OCI-M1 (cell line): ENCODE measurements at regions not wholly inside any gene's neighbourhood (a gene's known extent, or its start where the extent isn't known, plus 50 kb on each side); places are given as distances from the start of the nearest gene placed in this dataset.

Source experiments
- DNase-seq: peaks from one replicate; lab custom pipeline; 2025; lab: John Stamatoyannopoulos, UW

DNA sequence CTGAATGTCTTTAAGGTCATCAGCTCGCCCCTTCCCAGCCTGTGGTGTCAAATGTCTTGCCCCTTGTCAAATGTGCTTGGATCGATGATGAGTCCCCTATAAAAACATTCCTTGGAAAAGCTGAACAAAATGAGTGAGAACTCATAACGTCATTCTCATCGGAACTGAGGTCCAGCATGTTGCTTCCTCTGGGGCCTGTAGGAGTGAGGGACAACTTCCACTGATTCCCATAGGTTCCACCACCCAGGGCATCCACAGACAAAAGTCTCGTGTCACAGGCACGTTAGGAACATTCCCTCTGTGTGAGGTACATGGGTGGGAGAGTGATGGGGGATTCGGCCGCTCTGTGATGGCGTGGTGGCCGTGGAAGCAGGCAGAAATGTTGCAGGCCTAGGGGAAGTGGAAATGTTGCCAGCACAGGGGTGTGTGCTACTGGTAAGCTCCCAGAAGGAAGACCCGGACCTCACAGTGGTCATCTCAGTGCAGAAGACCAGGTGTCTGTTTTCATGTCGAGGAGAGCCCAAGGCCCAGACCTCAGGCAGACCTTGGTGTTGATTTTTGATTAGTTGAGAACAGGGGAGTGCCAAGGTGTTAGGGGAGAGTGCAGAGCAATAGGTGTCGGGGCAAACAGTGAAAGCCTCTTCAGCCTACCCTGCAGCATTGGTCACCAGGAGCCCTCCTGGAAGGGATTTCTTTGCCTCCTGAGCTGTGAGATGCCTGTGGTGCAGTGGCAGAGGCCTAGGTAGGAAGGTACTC lies 96.8 kb downstream of the SNRPN start:
- DNase-seq: no peak

DNA sequence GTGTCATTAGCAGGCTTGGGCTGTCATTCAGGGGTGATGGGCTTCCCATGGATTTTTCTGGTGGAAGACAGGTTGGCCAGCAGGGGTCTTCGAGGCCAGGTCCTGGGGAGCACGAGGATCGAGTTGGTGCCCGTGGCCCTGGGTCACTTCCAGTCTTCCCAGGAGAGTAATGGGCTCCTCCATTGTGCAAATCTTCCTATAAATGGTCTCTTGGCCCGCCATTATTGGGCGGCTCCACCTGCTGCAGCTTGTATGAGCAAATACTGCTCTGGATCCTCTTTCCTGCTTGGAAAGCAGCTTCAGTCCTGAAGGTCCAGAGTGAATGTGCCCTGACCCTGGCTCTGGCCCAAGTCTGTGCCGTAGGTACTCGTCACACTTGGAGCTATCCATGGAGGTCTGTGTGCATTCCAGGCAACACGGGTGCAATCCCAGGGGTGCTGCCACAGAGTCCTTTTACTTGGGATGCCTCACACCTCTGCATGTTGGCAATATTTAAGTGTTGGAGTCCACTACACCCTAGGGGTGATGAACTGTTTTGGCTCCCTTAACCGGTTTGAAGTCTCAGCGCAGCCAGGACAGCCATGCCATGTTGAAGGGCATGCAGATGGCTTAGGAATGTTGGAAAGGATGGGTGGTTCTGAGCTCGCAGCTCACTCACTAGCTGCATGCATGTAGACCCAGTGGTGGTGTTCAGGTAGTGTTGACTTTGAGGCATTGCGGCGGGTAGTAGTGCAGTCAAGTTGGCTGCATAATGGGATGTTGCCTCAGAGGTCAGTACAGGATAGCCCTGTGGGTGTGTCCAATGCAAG lies 97.6 kb downstream of the SNRPN start:
- DNase-seq: no peak

DNA sequence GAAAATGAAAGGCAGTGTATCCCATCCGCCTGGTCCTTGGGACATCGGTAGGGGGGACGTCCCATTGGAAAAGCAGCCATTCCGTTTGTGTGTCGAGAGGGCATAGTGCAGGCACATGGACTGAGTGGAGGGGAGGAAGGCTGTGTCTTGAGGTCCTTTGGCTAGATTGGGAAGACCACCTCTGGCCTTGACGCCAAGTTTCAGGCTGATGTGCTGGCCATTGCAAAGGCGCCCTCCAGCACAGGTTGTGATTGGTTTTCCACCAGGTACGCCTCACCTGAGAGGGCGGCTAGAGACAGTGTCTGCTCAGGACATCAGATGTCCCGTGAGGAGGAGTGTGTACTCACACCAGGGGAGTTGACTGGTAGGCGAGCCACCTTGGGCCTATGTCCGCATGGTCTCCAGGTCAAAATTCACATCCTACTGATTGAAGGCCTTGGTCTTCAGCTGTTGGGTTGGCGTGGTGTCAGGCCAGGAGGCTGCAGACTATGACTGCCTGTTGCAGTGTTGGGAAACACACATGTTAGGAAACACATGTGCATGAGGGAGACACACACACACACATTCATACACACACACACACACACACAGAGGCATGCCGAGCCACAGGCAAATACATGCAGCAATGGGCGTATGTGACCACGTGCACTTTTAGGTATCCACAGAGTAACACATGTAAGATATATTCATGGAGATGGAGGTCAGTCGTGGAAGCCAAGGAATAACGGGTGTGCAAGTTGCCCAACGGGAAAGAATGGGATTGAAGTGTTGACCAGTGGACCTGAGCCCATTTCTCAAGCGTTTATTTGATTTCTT lies 98.4 kb downstream of the SNRPN start:
- DNase-seq: no peak

DNA sequence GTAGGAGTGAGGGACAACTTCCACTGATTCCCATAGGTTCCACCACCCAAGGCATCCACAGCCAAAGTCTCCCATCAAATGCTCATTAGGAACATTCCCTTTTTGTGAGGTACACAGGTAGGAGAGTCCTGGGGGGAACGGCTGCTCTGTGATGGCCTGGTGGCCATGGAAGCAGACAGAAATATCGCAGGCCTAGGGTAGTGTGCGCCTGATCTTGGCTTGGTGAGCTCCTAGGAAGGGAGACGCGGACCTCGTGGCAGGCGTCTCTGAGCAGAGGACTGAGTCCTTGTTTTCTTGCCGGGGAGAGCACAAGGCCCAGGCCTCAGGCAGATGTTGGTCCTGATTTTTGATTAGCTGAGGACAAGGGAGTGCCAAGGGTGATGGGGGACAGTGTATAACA lies 99.5 kb downstream of the SNRPN start:
- DNase-seq: no peak

DNA sequence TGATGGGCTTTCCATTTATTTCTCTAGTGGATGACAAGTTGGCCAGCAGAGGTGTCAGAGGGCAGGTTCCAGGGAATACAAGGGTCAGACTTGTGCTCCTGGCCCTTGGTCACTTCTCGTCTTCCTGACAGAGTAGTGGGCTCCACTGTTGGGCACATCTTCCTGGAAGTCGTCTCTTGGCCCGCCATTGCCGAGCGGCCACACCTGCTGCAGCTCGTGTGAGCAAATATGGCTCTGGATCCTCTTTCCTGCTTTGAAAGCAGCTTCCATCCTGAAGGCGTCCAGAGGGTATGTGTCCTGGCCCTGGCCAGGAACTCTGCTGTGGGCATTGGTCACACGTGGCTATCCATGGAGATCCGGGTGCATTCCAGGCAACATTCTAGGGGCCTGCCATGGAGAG lies 100.2 kb downstream of the SNRPN start:
- DNase-seq: no peak

DNA sequence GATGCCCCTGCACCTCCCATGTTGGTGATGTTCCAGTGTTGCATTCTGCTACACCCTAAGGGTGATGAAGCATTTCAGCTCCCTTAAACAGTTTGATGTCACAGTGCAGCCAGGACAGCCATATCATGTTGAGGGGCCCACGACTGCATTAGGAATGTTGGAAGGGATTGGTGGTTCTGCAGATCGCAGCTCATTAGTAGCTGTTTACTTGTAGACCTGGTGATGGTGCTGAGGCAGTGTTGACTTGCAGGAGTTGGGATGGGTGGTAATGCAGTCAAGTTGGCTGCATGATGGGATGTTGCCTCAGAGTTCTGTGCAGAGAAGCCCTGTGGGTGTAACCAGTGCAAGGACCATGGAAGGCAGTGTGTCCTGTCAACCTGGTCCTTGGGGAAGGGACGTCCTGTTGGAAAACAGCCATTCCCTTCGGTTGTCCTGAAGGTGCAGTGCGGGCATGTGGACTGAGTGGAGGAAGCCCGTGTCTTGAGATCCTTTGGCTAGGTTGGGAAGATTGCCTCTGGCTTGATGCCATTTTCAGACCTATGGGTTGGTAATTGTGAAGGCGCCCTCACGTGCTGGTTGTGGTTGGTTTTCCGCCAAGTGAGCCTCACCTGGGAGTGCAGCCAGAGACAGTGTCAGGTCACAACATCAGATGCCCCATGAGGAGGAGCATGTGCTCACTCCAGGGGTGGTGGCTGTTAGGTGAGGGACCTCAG lies 100.7 kb downstream of the SNRPN start:
- no peak for DNase-seq

DNA sequence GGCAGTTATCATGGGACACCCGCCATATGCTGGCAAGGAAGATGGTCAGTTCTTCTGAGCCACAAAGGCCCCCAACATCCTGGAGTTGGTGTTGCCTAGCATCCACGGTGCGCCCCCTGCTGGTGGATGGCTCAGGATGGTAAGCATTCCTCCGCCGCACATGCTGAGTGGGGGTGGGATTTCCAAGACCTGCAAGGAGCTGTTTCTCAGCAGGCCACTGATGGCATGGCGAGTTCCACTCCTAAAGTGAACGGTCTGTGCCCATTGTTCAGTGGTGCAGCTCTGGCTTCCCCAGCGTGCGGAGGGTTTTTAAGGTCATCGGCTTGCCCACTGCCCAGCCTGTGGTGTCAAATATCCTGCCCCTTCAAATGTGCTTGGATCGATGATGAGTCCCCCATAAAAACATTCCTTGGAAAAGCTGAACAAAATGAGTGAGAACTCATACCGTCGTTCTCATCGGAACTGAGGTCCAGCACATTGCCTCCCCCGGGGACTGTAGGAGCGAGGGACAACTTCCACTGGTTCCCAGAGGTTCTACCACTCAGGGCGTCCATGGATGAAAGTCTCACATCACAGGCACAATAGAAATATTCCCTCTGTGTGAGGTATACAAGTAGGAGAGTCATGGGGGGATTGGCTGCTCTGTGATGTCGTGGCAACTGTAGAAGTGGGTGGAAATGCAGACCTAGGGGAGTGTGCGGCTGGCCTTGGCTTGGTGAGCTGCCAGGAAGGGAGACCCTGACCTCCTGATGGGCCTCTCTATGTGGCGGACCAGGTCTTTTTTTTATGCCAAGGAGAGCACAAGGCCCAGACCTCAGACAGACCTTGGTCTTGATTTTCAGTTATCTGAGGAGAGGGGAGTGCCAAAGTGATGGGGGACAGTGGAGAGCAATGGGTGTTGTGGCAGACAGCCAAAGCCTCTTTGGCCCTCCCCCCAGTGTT lies 102.0 kb downstream of the SNRPN start:
- no peak for DNase-seq

DNA sequence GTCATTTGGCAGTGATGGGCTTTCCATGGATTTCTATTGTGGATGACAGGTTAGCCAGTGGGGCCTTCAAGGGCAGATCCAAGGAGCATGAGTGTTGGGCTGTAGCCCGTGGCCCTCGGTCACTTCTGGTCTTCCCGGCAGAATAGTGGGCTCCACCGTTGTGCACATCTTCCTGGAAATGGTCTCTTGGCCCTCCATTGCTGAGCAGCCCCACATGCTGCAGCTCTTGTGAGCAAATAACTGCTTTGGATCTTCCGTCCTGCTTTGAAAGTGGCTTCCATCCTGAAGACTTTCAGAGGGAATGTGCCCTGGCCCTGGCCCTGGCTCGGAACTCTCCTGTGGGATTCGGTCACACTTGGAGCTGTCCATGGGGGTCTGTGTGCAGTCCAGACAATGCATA lies 102.8 kb downstream of the SNRPN start:
- no peak for DNase-seq

DNA sequence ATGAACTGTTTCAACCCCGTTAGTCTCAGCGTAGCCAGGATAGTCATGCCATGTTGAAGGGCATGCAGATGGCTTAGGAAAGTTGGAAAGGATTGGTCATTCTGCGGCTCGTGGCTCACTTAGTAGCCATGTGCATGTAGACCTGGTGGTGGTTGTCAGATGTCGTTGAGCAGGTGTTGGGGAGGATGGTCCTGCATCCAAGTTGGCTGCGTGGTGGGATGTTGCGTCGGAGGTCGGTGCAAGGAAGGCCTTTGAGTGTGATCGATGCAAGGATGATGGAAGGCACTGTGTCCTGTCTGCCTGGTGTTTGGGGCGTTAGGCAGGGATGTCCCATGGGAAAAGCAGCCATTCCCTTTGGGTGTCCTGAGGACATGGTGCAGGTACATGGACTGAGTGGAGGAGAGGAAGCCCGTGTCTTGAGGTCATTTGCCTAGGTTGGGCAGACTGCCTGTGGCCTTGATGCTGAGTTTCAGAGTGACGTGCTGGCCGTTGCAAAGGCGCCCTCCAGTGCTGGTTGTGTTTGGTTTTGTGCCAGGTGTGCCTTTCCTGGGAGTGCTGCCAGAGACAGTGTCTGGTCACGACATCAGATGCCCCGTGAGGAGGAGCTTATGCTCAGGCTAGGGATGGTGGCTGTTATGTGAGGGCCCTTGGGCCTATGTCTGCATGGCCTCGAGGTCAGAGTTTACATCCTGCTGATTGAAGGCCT lies 103.4 kb downstream of the SNRPN start:
- DNase-seq: no peak

DNA sequence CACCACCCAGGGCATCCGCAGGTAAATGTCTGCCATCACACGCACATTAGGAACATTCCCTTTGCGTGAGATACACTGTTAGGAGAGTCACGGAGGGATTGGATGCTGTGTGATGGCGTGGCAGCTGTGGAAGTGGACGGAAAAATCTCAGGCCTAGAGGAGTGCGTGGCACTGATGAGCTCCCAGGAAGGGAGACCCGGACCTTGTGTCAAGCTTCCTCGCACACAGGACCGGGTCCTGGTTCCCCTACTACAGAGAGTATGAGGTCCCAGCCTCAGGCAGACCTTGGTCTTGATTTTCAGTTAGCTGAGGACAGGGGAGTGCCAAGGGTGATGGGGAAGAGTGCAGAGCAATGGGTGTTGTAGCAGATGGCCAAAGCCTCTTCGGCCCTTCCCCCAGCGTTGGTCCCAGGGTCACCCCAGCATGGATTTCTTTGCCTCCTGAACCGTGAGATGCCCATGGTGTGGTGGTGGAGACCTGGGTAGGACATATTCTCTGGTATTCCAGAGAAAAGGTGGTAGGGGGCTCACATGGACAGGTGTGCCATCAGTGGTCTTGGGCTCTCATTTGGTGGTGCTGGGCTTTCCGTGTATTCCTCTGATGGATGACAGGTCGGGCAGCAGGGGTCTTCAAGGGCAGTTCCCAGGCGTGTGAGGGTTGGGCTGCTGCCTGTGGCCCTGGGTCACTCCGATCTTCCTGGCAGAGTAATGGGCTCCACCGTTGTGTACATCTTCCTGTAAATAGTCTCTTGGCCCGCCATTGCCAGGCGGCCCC lies 105.1 kb downstream of the SNRPN start:
- no peak for DNase-seq

DNA sequence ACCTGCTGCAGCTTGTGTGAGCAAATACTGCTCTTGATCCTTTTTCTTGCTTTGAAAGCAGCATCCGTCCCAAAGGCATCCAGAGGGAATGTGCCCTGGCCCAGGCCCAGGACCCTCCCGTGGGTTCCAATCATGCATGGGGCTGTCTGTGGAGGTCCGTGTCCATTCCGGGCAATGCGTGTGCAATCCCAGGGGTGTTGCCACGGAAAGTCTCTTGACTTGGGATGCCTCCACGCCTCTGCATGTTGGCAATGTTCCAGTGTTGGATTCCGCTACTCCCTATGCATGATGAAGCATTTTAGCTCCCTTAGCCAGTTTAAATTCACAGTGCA lies 105.7 kb downstream of the SNRPN start:
- no peak for DNase-seq

DNA sequence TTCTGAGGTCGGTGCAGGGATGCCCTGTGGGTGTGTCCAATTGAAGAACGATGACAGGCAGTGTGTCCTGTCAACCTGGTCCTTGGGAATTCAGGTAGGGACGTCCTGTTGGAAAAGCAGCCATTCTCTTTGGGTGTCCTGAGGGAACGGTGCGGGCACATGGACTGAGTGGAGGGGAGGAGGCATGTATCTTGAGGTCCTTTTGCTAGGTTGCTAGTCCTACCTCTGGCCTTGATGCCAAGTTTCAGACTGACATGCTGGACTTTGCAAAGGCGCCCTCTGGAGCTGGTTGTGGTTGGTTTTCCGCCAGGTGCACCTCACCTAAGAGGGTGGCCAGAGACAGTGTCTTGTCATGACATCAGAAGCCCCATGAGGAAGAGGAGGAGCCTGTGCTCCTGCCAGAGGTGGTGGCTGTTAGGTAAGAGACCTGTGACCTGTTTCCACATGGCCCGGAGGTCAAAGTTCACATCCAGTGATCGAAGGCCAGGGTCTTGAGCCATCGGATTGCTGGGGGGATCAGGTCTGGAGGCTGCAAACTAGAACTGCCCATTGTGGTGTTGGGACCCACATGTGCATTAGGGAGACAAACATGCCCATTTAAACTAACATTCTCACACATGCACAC lies 106.3 kb downstream of the SNRPN start:
- DNase-seq: no peak

DNA sequence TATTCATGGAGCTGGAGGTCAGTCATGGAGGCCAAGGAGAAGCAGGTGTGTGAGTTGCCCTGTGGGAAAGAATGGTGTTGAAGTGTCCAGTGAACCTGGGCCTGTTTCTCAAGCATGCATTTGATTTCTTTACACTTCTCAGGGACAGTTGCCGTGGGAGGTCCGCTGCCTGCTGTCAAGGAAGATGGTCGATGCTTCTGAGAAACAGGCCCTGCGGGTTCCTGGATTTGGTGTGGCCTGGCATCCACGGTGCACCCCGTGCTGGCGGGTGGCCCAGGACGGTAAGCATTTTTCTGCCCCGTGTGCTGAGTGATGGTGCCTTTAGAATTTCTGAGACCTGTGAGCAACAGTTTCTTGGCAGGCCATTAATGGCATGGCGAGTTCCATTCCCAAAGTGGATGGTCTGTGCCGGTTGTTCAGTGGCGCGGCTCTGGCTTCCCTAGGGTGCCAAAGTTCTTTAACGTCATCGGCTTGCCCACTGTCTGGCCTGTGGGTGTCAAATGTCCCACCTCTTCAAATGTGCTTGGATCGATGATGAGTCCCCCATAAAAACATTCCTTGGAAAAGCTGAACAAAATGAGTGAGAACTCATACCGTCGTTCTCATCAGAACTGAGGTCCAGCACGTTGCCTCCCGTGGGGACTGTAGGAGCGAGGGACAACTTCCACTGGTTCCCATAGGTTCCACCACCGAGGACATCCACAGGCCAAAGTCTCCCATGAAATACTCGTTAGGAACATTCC lies 107.2 kb downstream of the SNRPN start:
- no peak for DNase-seq

DNA sequence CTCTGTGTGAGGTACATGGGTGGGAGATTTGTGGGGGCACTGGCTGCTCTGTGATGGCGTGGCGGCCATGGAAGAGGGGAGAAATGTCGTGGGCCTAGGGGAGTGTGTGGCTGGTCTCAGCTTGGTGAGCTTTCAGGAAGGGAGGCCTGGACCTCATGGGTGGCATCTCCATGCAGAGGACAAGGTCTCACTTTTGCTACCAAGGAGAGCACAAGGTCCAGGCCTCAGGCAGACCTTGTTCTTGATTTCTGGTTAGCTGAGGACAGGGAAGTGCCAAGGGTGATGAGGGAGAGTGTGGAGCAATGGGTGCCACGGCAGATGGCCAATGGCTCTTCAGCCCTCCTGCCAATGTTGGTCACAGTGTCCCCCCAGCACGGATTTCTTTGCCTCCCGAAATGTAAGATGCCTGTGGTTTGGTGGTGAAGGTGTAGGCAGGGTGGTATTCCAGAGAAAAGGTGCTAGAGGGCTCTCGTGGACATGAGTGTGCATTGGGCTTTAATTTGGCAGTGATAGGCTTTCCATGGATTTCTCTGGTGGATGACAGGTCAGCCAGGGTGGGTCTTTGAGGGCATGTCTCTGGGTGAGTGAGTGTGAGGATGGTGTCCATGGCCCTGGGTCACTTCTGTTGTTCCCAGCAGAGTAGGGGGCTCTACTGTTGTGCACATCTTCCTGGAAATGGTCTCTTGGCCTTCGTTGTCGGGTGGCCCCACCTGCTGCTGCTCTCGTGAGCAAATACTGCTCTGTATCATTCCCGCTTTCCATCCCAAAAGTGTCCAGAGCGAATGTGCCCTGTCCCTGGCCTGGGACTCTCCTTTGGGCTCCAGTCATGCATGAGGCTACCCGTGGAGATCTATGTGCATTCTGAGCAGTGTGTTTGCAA lies 108.0 kb downstream of the SNRPN start:
- DNase-seq: no peak

DNA sequence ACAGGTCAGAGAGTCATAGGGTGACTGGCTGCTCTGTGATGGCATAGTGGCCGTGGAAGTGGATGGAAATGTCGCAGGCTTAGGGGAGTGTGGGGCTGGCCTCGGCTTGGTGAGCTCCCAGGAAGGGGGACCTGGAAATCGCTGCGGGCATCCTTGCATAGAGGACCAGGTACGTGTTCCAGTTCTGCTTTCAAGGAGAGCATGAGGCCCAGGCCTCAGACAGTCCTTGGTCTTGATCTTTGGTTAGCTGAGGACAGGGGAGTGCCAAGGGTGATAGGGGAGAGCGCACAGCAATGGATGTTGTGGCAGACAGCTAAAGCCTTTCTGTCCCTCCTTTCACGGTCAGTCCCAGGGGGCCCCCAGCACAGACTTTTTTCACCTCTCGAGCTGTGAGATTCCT lies 110.5 kb downstream of the SNRPN start:
- DNase-seq: no peak

DNA sequence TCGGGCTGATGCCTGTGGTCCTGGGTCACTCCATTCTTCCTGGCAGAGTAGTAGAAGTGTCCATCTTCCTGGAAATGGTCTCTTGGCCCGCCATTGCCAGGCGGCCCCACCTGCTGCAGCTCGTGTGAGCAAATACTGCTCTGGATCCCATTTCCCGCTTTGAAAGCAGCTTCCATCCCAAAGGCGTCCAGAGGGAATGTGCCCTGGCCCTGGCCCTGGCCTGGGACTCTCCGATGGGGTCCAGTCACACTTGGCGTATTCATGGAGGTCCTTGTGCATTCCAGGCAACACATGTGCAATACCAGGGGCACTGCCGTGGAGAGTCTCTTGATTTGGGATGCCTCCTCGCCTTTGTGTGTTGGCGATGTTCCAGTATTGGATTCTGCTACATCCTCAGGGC lies 111.1 kb downstream of the SNRPN start:
- no peak for DNase-seq

DNA sequence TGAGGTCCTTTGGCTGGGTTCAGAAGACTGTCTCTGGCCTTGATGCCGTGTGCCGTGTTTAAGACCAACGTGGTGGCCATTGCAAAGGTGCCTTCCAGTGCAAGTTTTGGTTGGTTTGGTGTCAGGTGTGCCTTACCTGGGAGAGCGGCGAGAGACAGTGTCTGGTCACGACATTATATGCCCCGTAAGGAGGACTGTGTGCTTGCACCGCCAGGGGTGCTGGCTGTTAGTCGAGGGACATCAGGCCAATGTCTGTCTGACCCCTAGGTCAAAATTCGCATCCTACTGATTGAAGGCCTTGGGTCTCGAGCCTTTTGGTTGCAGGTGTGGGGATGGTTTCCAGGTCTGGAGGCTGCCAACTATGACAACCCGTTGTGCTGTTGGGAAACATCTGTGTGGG lies 111.9 kb downstream of the SNRPN start:
- no peak for DNase-seq
